WERI-Rb-1 (cell line): ENCODE measurements at regions not wholly inside any gene's neighbourhood (a gene's known extent, or its start where the extent isn't known, plus 50 kb on each side); places are given as distances from the start of the nearest gene placed in this dataset.

Experiments
- DNase-seq: peaks from one replicate; pipeline ENCODE4 v3.0.0-alpha.2; 2020
- H3K27ac ChIP-seq: fragments of 250-450 bp; sonication (Bioruptor Pico); 2 replicates; pipeline ENCODE4 v1.5.1; 2020; ENCODE audit warnings: mild to moderate bottlenecking, moderate library complexity
- H3K27me3 ChIP-seq: fragments of 250-450 bp; sonication (Bioruptor Pico); 2 replicates; pipeline ENCODE4 v1.5.1; 2021; ENCODE audit warnings: mild to moderate bottlenecking, low read depth, moderate library complexity; ENCODE audit not compliant: insufficient read depth, severe bottlenecking
- H3K36me3 ChIP-seq: fragments of 250-450 bp; sonication (Bioruptor Pico); 2 replicates; pipeline ENCODE4 v1.5.1; 2020; ENCODE audit warnings: mild to moderate bottlenecking, moderate library complexity
- H3K4me3 ChIP-seq: 2 replicates; pipeline ENCODE4 v1.5.1; 2011; ENCODE audit warnings: low read depth, mild to moderate bottlenecking, control low read depth, low read length
- H3K9me3 ChIP-seq: fragments of 250-450 bp; sonication (Bioruptor Pico); 2 replicates; pipeline ENCODE4 v1.5.1; 2021; ENCODE audit warnings: mild to moderate bottlenecking, moderate library complexity; ENCODE audit not compliant: severe bottlenecking
- CTCF ChIP-seq: IDR thresholded peaks from 2 replicates; pipeline ENCODE4 v1.5.1; 2011; ENCODE audit warnings: low read depth, mild to moderate bottlenecking, control low read depth, inconsistent platforms, low read length

- no peak overlapping the region for H3K4me3 ChIP-seq
- no peaks in the 10 kb centered on the region for H3K36me3 ChIP-seq
- no peak overlapping the region for H3K27ac ChIP-seq
- no peak for DNase-seq
- TF ChIP-seq CTCF: no peak
- H3K9me3 ChIP-seq: peaks cover 7% of the 10 kb centered on the region
- H3K27me3 ChIP-seq: no peaks in the 10 kb centered on the region
Observed at GRCh38 chr22:49602481-49602880, 225.2 kb downstream of the BRD1 start.

GRCh38 chr22:49601614-49602321 is 225.9 kb downstream of the BRD1 start:
- no peak overlapping the region for H3K4me3 ChIP-seq
- no peak for TF ChIP-seq CTCF
- H3K27me3 ChIP-seq: no peaks in the 10 kb centered on the region
- peaks cover 7% of the 10 kb centered on the region for H3K9me3 ChIP-seq
- no peak for DNase-seq
- H3K36me3 ChIP-seq: no peaks in the 10 kb centered on the region
- no peak overlapping the region for H3K27ac ChIP-seq

- H3K9me3 ChIP-seq: peaks cover 7% of the 10 kb centered on the region
- no peak overlapping the region for H3K4me3 ChIP-seq
- DNase-seq: no peak
- no peak for TF ChIP-seq CTCF
- no peaks in the 10 kb centered on the region for H3K36me3 ChIP-seq
- H3K27me3 ChIP-seq: no peaks in the 10 kb centered on the region
- H3K27ac ChIP-seq: no peak overlapping the region
Observed at GRCh38 chr22:49600891-49601431, 226.7 kb downstream of the BRD1 start.

- Histone ChIP-seq H3K27ac (no peak overlapping the region), H3K9me3 (peaks cover 9% of the 10 kb centered on the region), H3K36me3 (no peaks in the 10 kb centered on the region), H3K27me3 (no peaks in the 10 kb centered on the region), H3K4me3 (no peak overlapping the region)
- no peak for DNase-seq
- TF ChIP-seq CTCF: no peak
Observed at GRCh38 chr22:49600468-49600867, 227.2 kb downstream of the BRD1 start.

GRCh38 chr22:49599691-49600455 is 227.8 kb downstream of the BRD1 start:
- Histone ChIP-seq H3K27me3 (no peaks in the 10 kb centered on the region), H3K27ac (no peak overlapping the region), H3K36me3 (no peaks in the 10 kb centered on the region), H3K4me3 (no peak overlapping the region), H3K9me3 (peaks cover 10% of the 10 kb centered on the region)
- no peak for DNase-seq
- no peak for TF ChIP-seq CTCF
